GM18870 (cell line): ENCODE measurements at regions not wholly inside any gene's neighbourhood (a gene's known extent, or its start where the extent isn't known, plus 50 kb on each side); places are given as distances from the start of the nearest gene placed in this dataset.

ENCODE experiments used
- ATAC-seq: cut with Tn5 transposase; IDR thresholded peaks from one replicate; pipeline ENCODE4 v1.9.1; 2021; ENCODE audit warnings: moderate library complexity; ENCODE audit not compliant: unreplicated experiment

DNA sequence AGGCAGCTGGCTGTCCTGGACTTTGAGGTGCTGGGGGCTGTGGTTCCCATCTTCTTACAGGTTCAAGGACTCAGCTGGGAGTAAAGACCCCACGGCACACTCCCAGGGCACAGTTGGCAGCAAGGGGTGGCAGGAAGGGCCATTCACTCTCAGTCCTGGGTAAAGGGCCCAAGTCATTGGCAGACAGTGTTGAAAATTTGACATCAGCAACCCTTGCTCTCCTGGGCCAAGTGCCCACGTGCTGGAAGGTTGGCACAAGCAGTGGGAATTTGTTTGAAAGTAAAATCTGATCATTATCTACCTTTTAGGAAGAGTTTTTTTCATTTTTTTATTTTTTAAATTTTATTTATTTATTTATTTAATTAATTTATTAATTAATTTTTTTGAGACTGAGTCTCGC, 241.6 kb upstream of the MKI67 start:
- no peak for ATAC-seq

DNA sequence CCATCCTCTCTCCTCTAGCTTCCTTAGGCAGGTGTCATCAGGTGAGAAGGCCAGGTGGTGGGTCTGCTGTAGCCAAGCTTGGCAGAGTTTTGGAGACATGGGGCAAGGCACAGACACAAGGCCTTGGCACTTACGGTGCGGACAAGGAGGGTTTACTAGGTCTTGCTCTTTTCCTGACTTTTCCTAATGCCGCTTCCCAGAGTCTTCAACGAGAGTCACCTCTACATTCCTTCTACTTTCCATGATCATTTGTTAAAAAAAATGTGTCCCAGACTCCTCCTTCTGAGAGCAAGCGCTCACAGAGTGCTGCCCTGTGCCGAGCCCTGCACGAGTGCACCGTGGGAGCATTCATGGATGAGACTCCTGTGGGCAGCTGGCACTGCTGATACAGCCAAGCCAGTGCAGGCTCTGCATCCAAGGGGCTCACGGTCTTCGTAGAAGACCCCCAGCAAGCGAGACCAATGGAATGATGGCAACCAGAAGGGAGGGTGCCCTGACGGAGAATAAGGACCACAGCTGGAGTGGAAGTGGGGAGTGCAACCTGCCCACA, 243.0 kb upstream of the MKI67 start:
- no peak for ATAC-seq

DNA sequence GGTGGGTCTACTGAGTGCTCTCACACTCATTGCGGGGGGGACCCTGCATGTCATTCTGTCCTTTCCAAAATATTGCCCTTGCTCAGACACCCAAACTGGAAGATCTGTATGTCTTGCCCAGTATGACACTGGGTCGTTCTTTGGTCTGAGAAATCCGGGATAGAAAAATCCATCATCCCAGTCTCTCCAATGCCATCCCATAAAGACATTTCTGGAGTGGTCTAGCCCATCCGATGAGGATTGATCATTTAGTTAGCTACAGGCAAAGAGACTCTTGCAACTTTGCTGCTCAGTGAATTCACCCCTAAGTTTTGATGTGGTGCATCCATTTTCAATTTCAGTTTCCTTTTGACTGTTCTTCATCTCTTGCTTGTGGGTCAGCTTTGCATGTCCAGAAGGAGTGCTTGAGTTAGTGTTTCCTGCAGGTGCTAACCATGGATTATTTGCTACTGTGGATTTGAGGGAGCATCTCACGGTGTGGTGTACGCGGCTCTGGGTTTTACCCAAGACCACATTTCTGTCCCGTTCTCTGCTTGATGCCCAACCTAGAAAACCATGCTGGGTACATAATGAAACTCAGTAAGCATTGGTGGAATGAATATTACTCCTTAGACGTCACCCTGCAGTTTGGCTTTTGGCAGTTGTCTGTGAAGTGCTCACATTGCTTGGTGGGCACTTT, 247.0 kb upstream of the MKI67 start:
- peak; percentile 97 for ATAC-seq

DNA sequence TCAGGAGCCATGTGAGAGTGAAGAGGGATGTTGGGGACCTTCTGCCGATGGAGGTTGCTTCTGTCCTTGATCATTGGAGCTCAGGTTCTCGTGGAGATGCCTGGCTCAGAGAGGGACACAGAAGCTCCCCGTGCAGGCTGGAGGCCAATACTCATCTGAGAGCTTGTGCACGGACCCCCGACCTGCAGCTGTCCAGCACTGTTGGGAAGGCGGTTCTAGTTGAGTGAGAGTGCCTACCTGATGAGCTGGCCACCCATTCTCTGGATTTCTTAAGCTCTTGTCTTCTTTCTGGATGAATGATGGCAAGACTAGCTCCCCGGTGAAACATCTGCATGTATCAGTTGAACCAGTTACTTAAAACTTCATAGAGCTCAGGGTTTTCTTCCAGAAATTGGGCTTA, 247.6 kb upstream of the MKI67 start:
- no peak for ATAC-seq

DNA sequence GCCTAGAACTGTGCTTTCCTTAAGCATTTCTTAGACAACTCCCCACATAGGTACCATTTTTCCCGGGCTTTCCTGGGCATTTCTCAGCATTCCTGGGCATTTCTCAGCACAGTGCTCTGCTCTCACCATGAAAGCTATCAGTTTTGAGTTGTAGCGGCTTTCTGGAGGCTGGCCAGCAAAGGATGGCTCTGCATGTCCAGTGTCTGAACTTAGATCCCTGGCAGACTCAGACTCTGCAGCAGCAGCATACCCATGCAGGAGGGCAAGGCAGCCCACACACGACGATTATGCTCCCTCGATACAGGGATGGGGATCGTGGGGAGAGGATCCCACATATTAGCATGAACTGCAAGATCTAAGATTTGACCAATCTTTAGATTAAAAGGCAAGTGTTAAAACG, 248.9 kb upstream of the MKI67 start:
- no peak for ATAC-seq

DNA sequence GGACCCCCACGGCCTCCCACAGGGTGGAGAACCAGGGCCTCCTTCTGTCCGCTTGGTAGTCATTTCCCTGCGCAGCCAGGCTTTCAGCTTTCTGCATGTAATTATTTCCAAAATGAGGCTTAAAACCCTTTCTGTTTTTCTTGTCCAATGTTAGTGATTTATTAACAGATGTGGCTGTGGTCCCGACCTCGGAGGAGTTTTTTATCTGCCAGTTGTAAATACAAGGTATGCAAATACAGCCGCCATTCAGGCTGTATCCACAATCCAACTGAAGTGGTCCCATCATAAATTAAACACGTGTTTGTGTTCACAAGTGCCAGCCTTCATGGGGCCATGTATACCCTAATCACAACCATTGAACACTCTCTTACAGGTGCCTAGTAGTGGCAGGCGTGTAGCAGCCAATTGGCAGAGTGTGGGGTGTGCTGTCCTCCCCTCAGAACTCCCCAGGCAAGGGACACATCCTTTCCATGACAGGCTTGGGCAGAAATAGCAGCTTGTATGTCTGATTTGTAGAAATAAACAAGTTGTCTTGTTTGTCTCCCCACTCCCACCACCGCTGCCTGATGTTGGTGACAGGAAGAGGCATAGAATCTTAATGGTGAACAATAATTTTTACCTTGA, 251.3 kb upstream of the MKI67 start:
- no peak for ATAC-seq

DNA sequence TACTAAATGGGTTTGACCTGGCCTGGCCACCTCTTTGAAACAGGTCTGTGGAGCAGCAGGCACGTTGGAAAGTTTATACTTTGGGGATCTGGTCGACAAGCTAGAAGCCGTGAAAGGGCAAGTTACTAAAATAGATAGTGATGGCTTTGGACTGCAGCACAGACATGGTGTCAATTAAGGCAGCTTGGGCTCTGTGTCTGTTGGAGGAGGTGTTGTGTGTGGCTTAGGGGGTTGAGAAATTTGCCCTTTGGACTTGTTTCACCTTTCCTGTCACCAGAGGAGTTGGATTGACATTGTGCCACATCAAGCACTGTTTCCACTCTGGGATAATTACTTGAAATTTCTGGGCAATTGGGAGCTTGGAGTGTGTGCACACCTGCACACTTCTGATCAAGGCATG, 251.8 kb upstream of the MKI67 start:
- no peak for ATAC-seq

DNA sequence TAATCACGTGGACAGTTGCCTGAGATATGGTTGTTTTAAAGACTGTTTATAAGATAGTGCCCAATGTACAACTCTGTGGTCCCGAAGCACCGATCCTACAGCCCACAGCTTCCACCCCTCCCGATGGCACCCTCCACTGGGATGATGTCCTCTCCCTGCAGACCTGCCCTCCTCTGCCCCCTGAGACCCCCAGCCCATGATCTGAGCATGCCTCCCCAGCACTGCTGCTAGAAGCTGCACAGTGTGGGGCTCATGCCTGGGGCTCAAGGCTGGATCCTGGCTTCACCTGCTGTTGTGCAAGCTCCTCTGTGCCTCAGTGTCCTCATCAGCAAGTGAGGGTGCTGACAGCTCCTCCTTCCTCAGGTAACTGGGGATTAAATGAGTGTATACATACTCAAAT, 254.7 kb upstream of the MKI67 start:
- ATAC-seq = no peak

DNA sequence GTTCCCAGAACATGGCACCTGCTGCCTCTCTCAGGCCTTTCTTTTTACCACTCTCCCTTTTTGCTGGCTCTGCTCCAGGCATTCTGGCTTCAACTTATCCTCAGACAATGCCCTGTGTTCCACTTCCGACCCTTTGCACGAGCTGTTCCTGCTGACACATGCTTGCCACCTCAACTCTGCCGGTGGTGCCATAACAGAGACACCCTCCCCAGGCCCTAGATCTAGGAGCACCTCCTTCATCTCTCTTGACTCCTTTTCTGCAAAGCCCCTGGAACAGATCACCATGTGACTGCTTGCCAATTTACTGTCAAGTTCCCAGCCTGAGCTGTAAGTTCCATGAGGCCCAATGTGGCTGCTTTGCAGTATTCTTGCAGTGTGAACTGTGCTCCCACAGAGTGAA, 256.0 kb upstream of the MKI67 start:
- ATAC-seq = no peak

DNA sequence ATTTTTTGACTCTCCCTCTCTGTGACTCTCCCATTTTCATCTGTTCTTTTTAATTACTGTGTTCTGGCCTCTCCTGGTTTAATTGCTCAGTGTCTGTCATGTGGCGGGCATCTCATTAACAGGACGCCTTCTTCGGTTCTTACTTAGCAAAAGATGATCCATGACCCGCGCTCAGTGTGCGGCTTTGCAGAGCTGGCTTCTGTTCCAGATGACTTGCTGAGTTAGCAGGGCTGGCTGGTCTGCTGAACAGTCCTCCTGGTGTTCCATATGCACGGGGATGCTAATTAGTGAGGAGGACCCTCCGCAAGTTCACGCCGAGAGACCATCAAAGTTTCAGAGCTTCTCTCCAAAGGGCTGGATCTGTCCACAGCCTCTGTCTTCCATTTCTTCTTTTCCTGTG, 258.6 kb upstream of the MKI67 start:
- no peak for ATAC-seq

DNA sequence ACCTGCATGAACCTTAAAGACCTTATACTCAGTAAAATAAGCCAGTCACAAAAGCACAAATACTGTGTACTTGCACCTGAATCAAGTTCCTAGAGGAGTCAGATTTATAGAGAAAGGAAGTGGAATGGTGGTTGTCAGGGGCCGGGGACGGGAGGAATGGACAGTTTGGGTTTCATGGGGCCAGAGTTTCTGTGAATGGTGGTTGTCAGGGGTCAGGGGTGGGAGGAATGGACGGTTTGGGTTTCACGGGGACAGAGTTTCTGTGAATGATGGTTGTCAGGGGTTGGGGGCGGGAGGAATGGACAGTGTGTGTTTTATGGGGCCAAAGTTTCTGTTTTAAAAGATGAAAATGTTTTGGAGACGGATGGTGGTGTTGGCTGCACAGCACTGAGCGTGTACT, 260.0 kb upstream of the MKI67 start:
- no peak for ATAC-seq

DNA sequence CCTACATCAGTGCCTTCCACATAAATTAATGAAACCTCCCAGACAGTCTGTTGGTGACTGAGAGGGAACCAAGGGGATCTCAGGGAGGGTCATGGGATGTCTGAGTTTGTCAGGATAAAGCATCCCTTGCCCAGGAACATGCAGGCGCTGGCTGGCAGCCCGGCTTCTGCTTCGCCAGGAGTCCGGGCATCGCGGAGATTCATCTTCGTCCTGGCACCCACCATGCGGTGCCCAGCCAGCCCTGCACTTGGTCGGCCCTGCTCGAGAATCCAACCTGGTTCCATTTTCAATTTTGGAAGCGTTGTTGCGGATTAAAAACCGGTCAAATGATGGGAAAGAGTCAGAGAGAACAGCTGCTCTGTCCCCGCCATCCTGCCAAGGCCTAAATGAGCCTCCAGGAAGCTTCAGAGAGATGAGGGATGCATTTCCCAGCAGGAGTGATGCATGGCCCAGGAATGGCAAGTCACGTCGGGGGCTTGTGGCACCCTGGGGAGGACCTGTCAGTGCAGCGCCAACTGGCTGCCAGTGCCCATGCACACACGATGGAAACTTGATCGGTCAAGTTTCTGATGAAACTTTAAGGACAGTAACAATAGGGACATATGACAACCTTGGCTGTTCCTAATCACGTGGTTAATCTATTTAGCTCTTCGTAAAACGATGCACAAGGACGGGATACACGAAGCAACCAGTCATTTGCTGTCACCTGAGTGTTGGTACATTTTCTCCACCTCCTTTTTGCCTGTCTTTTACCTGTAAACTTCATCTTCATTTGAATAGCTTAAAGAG, 260.8 kb upstream of the MKI67 start:
- no peak for ATAC-seq

DNA sequence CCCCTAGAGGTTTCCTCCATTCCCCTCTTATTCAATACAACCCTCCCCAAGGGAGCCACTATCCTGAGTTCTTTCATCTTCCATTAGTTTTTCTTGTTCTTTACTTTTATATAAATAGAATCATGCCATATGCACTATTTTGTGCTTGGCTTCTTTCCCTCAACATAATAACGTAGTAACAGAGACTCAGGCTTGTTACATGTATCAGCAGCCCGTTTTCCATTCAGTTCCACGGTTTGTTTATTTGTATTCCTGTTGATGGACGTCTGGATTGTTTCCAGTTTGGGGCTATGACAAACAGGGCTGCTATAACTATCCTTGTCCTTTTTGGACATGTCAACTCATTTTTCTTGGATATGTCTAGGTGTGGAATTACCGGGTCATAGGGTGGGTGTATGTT, 264.4 kb upstream of the MKI67 start:
- no peak for ATAC-seq

DNA sequence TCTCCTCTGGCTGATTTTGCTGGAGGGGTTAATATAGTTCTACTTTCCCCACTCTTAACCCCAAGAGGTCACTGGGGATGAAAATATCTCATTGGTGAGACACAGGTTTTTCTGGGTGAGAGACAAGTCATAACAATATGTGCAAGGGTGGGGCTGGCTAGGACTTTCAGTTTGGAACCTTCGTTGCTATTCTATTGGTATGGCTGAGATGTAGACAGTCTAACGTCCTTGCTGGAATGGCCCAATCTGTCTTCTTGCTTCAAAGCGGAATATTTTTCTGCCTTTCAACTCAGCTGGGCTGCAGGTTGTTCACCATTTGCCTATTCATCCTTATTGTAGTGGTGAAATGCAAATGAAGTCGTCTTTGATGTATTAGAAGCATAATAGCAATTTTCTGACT, 267.3 kb upstream of the MKI67 start:
- no peak for ATAC-seq

DNA sequence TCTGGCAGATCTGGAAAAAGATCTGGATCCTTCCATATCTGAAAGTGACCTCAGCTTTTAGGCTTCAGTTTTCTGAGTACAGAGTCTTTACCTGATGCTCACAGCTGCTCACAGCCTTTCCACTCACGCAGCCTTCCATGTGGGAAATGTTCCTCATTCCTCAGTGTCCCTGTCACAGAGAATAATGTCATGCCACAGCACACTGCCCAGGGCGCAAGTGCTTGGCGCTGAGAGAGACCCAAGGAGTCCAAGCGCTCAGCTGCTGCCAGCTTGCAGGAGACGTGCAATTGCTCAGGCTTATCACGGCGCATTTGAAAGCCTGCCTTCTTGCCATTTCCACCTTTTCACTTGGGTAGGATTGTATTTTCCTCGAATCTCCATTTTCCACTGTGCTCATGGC, 271.9 kb upstream of the MKI67 start:
- ATAC-seq = no peak

DNA sequence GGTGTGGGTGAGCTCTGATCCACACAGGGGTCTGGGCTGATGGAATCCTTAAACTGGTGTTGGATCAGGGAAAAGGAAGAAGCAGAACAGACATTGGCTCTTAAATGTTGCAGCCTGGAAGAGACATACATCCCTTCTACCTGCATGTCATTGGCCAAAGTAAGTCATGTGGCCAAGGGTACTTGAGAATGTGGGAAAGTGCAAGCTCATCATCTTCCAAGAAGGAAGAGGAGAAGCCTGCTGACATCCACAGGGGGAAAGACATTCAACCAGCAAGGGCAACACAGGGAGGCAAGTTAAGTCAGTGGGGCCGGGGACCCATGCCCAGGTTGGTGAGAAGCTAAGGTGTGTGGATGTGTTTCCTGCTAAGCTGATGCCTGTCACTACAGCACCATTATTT, 272.8 kb upstream of the MKI67 start:
- no peak for ATAC-seq

DNA sequence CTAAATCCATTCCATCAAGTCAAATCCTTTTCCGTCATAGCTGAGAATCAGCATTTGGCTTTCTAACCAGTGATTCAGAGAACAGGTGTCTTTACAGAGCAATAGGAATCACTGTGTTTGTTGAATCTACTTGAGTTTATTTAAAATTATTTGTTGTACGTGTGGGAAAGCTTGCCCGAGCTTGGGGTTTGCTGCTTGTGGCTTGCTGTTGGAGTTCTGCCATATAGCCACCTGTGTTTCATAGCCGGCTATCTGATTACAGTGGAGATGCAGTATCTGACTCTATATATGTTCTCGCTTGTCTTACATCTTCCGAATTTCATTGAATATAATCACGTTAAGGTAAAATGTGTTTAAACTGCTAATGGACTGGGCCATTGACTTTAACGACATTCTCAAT, 274.3 kb upstream of the MKI67 start:
- ATAC-seq = no peak

DNA sequence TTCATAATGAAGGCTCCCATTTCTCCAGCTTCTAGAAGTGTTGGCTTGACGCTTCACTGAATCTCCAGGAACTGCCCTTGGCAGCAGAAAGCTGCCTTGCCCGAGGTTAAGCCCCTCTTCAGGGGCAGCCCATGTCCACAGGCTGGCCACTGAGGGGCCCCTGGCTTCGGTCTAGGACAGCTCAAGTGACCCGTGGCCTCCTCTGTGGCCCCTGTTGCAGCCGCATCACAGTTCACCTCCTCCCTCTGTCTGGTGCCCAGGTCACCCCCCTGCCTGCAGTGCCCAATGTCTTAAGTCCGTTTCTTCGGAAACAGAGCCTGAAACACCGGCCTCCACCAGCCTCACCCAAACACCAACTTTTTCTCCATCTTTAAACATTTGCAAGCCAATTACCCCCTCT, 279.2 kb upstream of the MKI67 start:
- no peak for ATAC-seq

DNA sequence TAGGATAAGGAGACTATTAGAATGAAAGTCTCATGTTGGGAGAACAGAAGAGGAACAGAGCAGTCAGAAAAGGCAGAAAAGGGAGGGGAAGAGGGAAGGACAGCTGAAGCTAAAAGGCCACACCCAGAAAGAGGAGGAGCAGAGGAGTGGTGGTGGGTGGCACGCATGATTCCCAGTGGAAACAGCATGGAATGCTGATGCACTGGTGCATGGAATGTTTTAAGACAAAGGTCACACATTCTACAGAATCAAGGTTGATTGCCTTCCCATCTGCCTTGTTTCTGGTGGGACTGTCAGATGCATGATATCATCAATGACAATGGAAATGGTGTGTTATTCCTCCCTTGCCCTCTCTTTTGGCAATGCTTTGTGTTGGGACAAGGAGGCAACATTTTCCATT, 285.4 kb upstream of the MKI67 start:
- ATAC-seq = no peak

DNA sequence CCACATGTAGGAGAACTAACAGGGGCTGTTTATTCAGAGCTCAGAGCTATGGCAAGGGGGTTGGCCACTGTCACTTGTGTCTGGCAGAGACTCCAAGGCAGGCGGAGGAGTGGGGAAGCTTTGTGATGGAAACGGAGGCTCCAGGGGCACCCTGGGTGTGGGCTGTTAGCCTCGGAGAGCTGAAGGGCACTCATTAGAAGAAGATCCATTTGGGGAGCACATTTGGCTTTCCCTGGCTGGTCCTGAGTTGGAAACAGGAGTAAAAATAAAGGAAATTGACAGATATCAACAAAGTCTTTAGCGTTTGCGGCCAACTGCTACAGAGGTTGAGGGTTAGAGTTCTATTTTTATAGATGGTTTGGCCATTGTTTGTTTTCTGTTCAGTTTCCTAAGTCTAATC, 288.3 kb upstream of the MKI67 start:
- ATAC-seq = no peak

DNA sequence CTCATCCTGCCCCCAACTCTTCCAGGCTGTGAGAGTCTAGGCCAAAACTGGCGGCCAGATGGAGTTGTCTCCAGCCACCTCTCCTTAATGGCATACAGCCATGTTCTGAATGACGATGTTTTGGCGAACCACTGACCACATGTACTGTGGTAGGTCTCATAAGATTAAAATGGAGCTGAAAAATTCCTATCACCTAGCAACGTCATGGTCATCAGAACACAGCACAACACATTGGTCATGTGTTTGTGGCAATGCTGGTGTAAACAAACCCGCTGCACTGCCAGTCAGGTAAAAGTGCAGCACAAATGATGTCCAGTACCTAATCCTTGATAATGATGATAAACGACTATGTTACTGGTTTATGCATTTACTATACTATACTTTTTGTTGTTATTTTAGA, 290.0 kb upstream of the MKI67 start:
- no peak for ATAC-seq

DNA sequence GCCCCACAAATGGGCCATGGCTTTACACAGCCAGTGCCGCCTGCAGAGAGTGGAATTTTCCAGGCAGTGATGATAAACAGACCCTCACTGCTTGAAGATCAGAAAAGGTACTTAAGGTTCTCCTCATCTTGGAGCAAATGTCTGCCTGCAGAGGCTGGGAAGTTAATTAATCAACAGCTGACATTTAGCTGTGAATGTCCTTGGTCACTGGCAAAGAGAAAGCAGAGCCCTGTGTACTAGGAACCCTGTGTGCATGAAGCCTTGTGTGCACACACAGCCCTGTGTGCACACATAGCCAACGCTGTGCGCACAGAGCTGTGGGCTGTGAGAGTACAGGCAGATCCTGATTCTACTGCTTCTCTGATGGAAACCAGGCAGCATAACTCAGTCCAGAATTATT, 291.6 kb upstream of the MKI67 start:
- no peak for ATAC-seq
